GM10266 (cell line): ENCODE measurements at regions not wholly inside any gene's neighbourhood (a gene's known extent, or its start where the extent isn't known, plus 50 kb on each side); places are given as distances from the start of the nearest gene placed in this dataset.

Experiments used
- DNase-seq: peaks from one replicate; pipeline ENCODE4 v3.0.0; 2012; ENCODE audit errors: extremely low spot score
- CTCF ChIP-seq: IDR thresholded peaks from 2 replicates; pipeline ENCODE4 v1.5.1; 2012; ENCODE audit warnings: mild to moderate bottlenecking, low read depth; ENCODE audit not compliant: control insufficient read depth, insufficient read depth; ENCODE audit errors: missing control alignments

- DNase-seq, result no peak
- TF ChIP-seq CTCF, result no peak
These were observed 543.5 kb upstream of the PCDH10 start for GRCh38 chr4:132605551-132605950.

- TF ChIP-seq CTCF, result no peak
- no peak for DNase-seq
These were observed 534.4 kb upstream of the PCDH10 start for GRCh38 chr4:132614682-132615081.

- no peak for DNase-seq
- no peak for TF ChIP-seq CTCF
These were observed 529.1 kb upstream of the PCDH10 start for GRCh38 chr4:132619968-132620367.

GRCh38 chr4:132642016-132642817, 506.9 kb upstream of the PCDH10 start:
- peak; percentile 22 for DNase-seq
- TF ChIP-seq CTCF, result peak; percentile 55

GRCh38 chr4:132646186-132646585, 502.9 kb upstream of the PCDH10 start:
- DNase-seq, result peak; percentile 10
- TF ChIP-seq CTCF, result no peak

GRCh38 chr4:132651196-132651595, 497.9 kb upstream of the PCDH10 start:
- DNase-seq, result no peak
- TF ChIP-seq CTCF, result no peak

- DNase-seq, result no peak
- no peak for TF ChIP-seq CTCF
These were observed 488.9 kb upstream of the PCDH10 start for GRCh38 chr4:132660181-132660580.
